Upper lobe of right lung (tissue), 1 donor: ENCODE measurements at regions not wholly inside any gene's neighbourhood (a gene's known extent, or its start where the extent isn't known, plus 50 kb on each side); places are given as distances from the start of the nearest gene placed in this dataset.

Experiments
- ATAC-seq: fragments of 200-7000 bp; cut with Tn5 transposase; one replicate; pipeline ENCODE4 v1.9.1; 2020; ENCODE audit warnings: mild to moderate bottlenecking, moderate library complexity
- DNase-seq: peaks from one replicate; pipeline ENCODE4 v3.0.0-alpha.2; 2020
- H3K27ac ChIP-seq: fragments of 200-600 bp; one replicate; pipeline ENCODE4 v1.8.0; 2022
- H3K27me3 ChIP-seq: fragments of 200-600 bp; one replicate; pipeline ENCODE4 v1.8.0; 2022; ENCODE audit warnings: mild to moderate bottlenecking
- H3K36me3 ChIP-seq: fragments of 200-600 bp; one replicate; pipeline ENCODE4 v1.8.0; 2022
- H3K4me1 ChIP-seq: fragments of 200-600 bp; one replicate; pipeline ENCODE4 v1.8.0; 2022
- H3K4me3 ChIP-seq: fragments of 200-600 bp; one replicate; pipeline ENCODE4 v1.8.0; 2022; ENCODE audit warnings: mild to moderate bottlenecking
- H3K9me3 ChIP-seq: fragments of 200-600 bp; one replicate; pipeline ENCODE4 v1.8.0; 2022
- CTCF ChIP-seq: fragments of 200-600 bp; IDR thresholded peaks from one replicate; pipeline ENCODE4 v1.8.0; 2022; ENCODE audit warnings: antibody characterized with exemption
- intact Hi-C: fragments of 100-400 bp; cut with DNase I; formaldehyde crosslinking; loops from one replicate; pipeline ENCODE4 v1.11.0; 2022
- donor health status: DM: no; HTN: yes; CAD: no; lungs with severe emphysema.

- Histone ChIP-seq H3K36me3 (no peaks in the 10 kb centered on the region), H3K27me3 (no peaks in the 10 kb centered on the region), H3K27ac (no peak overlapping the region), H3K4me3 (no peak overlapping the region), H3K9me3 (no peaks in the 10 kb centered on the region), H3K4me1 (no peaks in the 10 kb centered on the region)
- DNase-seq = no peak
- ATAC-seq = no peak
- intact Hi-C loops = no loop called here
- TF ChIP-seq CTCF = no peak
Measured at GRCh38 chr2:59706729-59707128, 846.7 kb downstream of the BCL11A start.

- ATAC-seq (no peak), DNase-seq (no peak)
- no peak overlapping the region for H3K27ac ChIP-seq
- no peak overlapping the region for H3K4me3 ChIP-seq
- no peaks in the 10 kb centered on the region for H3K36me3 ChIP-seq
- no peaks in the 10 kb centered on the region for H3K4me1 ChIP-seq
- intact Hi-C loops = no loop called here
- TF ChIP-seq CTCF = no peak
- H3K9me3 ChIP-seq = no peaks in the 10 kb centered on the region
- no peaks in the 10 kb centered on the region for H3K27me3 ChIP-seq
Measured at GRCh38 chr2:59703796-59704195, 849.7 kb downstream of the BCL11A start.

- Histone ChIP-seq H3K4me1 (no peaks in the 10 kb centered on the region), H3K27me3 (no peaks in the 10 kb centered on the region), H3K27ac (no peak overlapping the region), H3K9me3 (no peaks in the 10 kb centered on the region), H3K4me3 (no peak overlapping the region), H3K36me3 (no peaks in the 10 kb centered on the region)
- TF ChIP-seq CTCF = no peak
- ATAC-seq = no peak
- no peak for DNase-seq
- intact Hi-C loops = no loop called here
Measured at GRCh38 chr2:59702026-59702425, 851.4 kb downstream of the BCL11A start.

- no peak overlapping the region for H3K4me3 ChIP-seq
- H3K4me1 ChIP-seq = no peaks in the 10 kb centered on the region
- H3K27ac ChIP-seq = no peak overlapping the region
- H3K27me3 ChIP-seq = no peaks in the 10 kb centered on the region
- no peak for DNase-seq
- H3K9me3 ChIP-seq = no peaks in the 10 kb centered on the region
- intact Hi-C loops = no loop called here
- H3K36me3 ChIP-seq = no peaks in the 10 kb centered on the region
- ATAC-seq = no peak
- no peak for TF ChIP-seq CTCF
Measured at GRCh38 chr2:59701271-59701994, 852.0 kb downstream of the BCL11A start.

GRCh38 chr2:59694176-59694575 is 859.3 kb downstream of the BCL11A start:
- no peak for DNase-seq
- ATAC-seq = no peak
- H3K4me1 ChIP-seq = no peaks in the 10 kb centered on the region
- TF ChIP-seq CTCF = no peak
- no peak overlapping the region for H3K27ac ChIP-seq
- no peaks in the 10 kb centered on the region for H3K36me3 ChIP-seq
- intact Hi-C loops = no loop called here
- H3K4me3 ChIP-seq = no peak overlapping the region
- H3K9me3 ChIP-seq = no peaks in the 10 kb centered on the region
- H3K27me3 ChIP-seq = no peaks in the 10 kb centered on the region
